ENCODE measurements at regions not wholly inside any gene's neighbourhood (a gene's known extent, or its start where the extent isn't known, plus 50 kb on each side); places are given as distances from the start of the nearest gene placed in this dataset.

DNA sequence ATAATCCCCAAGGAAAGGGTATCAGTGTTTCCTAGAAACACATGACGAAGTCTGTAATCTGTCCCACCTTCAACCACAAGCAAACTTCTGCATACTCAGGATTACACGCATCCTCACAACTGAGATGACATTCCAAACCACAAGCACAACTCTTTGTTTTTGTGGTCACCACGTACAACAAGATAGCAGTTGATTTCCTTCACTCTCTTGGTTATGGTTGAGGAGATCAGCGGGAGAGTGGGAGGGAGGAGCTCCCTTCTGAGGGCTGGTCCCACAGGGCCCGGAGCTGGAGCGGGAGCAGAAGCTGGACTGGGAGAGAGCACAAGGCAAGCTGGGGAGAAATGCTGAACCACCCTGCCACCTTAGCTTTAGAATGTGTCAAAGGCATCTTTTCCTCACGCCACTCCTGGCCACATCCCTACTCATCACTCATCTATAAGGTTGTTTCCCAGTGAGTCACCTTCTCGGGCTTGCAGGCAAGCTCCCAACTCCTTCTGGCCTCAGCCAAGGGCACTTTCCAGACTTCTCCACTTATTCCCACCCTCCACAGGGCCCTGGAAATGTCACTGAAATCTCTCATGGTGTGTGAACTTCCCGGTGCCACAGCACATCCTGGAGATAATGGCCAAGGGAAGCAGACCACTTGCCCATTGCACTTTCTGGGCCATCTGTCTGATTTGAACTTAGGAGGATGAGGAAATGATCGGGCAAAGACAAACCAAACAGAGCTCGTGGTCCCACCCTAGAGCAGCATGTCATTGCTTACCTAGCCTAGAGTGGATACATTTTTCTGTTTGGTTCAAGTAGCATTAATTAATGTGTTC, 98.9 kb upstream of the LGALSL start:
- DNase-seq (ENCODE audit: low read depth): peak; percentile 93
- H3K4me3 ChIP-seq (ENCODE audit: low read depth, low read length): no peak overlapping the region
- no peaks in the 10 kb centered on the region for H3K36me3 ChIP-seq (ENCODE audit: control insufficient read depth, insufficient read depth, low read length)
- TF ChIP-seq, protein P1, sequence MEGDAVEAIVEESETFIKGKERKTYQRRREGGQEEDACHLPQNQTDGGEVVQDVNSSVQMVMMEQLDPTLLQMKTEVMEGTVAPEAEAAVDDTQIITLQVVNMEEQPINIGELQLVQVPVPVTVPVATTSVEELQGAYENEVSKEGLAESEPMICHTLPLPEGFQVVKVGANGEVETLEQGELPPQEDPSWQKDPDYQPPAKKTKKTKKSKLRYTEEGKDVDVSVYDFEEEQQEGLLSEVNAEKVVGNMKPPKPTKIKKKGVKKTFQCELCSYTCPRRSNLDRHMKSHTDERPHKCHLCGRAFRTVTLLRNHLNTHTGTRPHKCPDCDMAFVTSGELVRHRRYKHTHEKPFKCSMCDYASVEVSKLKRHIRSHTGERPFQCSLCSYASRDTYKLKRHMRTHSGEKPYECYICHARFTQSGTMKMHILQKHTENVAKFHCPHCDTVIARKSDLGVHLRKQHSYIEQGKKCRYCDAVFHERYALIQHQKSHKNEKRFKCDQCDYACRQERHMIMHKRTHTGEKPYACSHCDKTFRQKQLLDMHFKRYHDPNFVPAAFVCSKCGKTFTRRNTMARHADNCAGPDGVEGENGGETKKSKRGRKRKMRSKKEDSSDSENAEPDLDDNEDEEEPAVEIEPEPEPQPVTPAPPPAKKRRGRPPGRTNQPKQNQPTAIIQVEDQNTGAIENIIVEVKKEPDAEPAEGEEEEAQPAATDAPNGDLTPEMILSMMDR (IDR thresholded peaks at IDR 0.05; ENCODE audit: insufficient read depth, low read length, severe bottlenecking): no peak
- no peak for FAIRE-seq
- no peaks in the 10 kb centered on the region for H3K27me3 ChIP-seq (ENCODE audit: control insufficient read depth, insufficient read depth, low read length)

DNA sequence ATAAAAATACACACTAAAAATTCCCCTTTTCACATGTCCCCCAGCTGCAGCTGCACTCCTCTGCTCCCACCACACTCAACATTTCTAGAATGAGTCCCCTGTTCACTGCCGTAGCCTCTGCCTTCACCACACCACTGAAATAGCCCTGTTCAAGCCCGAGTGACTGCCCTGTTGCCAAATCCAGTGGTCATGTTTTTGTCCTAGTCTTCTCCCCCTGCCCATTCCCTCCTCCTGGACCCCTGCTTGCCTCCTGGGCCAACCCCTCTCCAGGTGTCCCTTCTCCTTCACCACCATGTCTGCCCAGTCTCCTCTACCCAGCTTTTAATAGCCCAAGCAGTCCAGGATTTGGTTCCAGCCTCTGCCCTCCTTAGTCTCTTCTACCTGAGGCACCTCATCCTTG, 97.1 kb upstream of the LGALSL start:
- FAIRE-seq: no peak
- Histone ChIP-seq H3K36me3 (ENCODE audit: control insufficient read depth, insufficient read depth, low read length) (no peaks in the 10 kb centered on the region), H3K27me3 (ENCODE audit: control insufficient read depth, insufficient read depth, low read length) (no peaks in the 10 kb centered on the region), H3K4me3 (ENCODE audit: low read depth, low read length) (no peak overlapping the region)
- TF ChIP-seq, protein P1 (IDR thresholded peaks at IDR 0.05; ENCODE audit: insufficient read depth, low read length, severe bottlenecking): no peak
- no peak for DNase-seq (ENCODE audit: low read depth)

- Histone ChIP-seq H3K36me3 (ENCODE audit: control insufficient read depth, insufficient read depth, low read length) (no peaks in the 10 kb centered on the region), H3K27me3 (ENCODE audit: control insufficient read depth, insufficient read depth, low read length) (no peaks in the 10 kb centered on the region), H3K4me3 (ENCODE audit: low read depth, low read length) (no peak overlapping the region)
- FAIRE-seq: no peak
- DNase-seq (ENCODE audit: low read depth): peak; percentile 32
- TF ChIP-seq, protein P1 (IDR thresholded peaks at IDR 0.05; ENCODE audit: insufficient read depth, low read length, severe bottlenecking): no peak
Measured at GRCh38 chr2:64359171-64359891, 94.6 kb upstream of the LGALSL start.

- no peak overlapping the region for H3K4me3 ChIP-seq (ENCODE audit: low read depth, low read length)
- H3K27me3 ChIP-seq (ENCODE audit: control insufficient read depth, insufficient read depth, low read length): no peaks in the 10 kb centered on the region
- TF ChIP-seq, protein P1 (IDR thresholded peaks at IDR 0.05; ENCODE audit: insufficient read depth, low read length, severe bottlenecking): no peak
- DNase-seq (ENCODE audit: low read depth) (peak; percentile 99), FAIRE-seq (peak; percentile 100)
- H3K36me3 ChIP-seq (ENCODE audit: control insufficient read depth, insufficient read depth, low read length): no peaks in the 10 kb centered on the region
Measured at GRCh38 chr2:64359892-64360657, 93.9 kb upstream of the LGALSL start.

DNA sequence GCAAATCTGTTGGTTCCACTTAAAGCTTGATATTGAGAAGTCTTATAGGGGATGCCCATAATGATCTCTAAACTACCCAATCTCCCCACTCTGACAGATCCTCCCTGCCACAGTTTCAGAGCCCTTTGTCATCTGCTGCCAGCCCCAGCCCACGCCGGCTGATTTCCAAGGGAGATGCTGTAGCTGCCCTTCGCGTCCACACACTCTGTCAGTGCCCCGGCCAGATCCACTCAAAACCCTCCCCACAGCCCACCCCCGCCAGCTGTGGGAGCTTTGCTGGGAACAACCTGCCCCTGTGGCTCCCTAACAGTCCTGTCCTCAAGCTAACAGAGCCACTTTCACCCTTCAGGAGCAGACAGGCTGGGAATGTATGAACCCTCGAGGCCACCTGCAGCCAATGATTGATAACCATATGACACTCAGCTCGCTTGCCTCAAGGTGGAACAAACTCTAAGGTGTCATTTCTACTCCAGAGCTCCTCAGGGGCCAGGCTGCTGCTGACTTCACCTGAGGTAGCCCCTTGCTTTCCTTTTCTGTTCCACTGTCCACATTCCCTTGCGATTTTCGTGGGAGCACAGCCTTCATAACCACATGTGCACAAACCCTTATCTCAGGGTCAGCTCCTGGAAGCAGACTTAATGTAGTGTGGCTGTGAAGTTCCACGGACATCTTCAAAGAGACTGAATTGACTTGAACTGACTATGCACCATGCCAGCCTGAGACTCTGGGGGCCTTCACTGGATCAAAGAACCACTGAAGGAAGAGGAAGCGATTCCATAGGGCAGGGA, 92.6 kb upstream of the LGALSL start:
- Histone ChIP-seq H3K27me3 (ENCODE audit: control insufficient read depth, insufficient read depth, low read length) (no peaks in the 10 kb centered on the region), H3K4me3 (ENCODE audit: low read depth, low read length) (no peak overlapping the region), H3K36me3 (ENCODE audit: control insufficient read depth, insufficient read depth, low read length) (no peaks in the 10 kb centered on the region)
- FAIRE-seq (no peak), DNase-seq (ENCODE audit: low read depth) (no peak)
- TF ChIP-seq, protein P1 (IDR thresholded peaks at IDR 0.05; ENCODE audit: insufficient read depth, low read length, severe bottlenecking): no peak
